C4-2B (cell line): ENCODE measurements at regions not wholly inside any gene's neighbourhood (a gene's known extent, or its start where the extent isn't known, plus 50 kb on each side); places are given as distances from the start of the nearest gene placed in this dataset.

Experiments used
- CTCF ChIP-seq: fragments of 450-650 bp; conservative IDR thresholded peaks from 2 replicates; pipeline ENCODE4 v1.5.1; 2017; ENCODE audit warnings: mild to moderate bottlenecking
- ZFX ChIP-seq: fragments of 450-650 bp; IDR thresholded peaks from 2 replicates; pipeline ENCODE4 v1.6.1; 2017

- no peak for TF ChIP-seq CTCF
- TF ChIP-seq ZFX: no peak
Measured at GRCh38 chr1:65538086-65538485, 117.6 kb downstream of the LEPR start.
